Retinal pigment epithelial cell (primary cell): ENCODE measurements at regions not wholly inside any gene's neighbourhood (a gene's known extent, or its start where the extent isn't known, plus 50 kb on each side); places are given as distances from the start of the nearest gene placed in this dataset.

Experiments used
- DNase-seq: peaks from one replicate; pipeline ENCODE4 v3.0.0-alpha.2; 2010; ENCODE audit warnings: low read depth
- H3K4me3 ChIP-seq: 2 replicates; pipeline ENCODE4 v1.5.1; 2011; ENCODE audit warnings: mild to moderate bottlenecking, low read length, control low read depth, moderate library complexity
- CTCF ChIP-seq: conservative IDR thresholded peaks from 2 replicates; pipeline ENCODE4 v1.5.1; 2011; ENCODE audit warnings: low read depth, low read length, control low read depth, inconsistent platforms

- no peak overlapping the region for H3K4me3 ChIP-seq
- no peak for TF ChIP-seq CTCF
- no peak for DNase-seq
Measured at GRCh38 chr4:84419201-84419600, 79.9 kb downstream of the NKX6-1 start.

- DNase-seq = no peak
- no peak overlapping the region for H3K4me3 ChIP-seq
- TF ChIP-seq CTCF = no peak
Measured at GRCh38 chr4:84417997-84418709, 80.9 kb downstream of the NKX6-1 start.

GRCh38 chr4:84413976-84414375 lies 85.1 kb downstream of the NKX6-1 start:
- H3K4me3 ChIP-seq = no peak overlapping the region
- DNase-seq = no peak

GRCh38 chr4:84413480-84413879 lies 85.6 kb downstream of the NKX6-1 start:
- no peak for DNase-seq
- no peak for TF ChIP-seq CTCF
- no peak overlapping the region for H3K4me3 ChIP-seq

More at GRCh38 chr4:84413976-84414375, 85.1 kb downstream of the NKX6-1 start:
- no peak for TF ChIP-seq CTCF

DNA sequence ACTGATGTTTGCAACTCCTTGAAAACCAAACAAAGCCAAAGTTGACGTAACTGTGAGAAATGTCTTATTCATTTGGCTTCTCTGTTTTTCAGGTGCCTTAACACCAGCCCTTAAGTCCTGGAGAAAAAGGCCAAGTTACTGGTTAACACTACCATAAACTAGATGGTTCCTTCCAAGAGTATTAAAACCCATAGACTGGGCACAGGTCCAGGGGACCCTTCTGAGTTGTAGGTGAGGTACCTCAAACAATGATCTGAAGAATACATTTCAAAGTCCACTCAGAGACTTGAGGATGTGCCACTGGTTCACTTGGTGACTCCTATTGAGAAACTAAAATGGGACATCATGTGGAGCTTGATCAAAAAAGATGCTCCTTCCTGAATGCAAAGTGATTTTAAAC lies 87.0 kb downstream of the NKX6-1 start:
- no peak for DNase-seq
- H3K4me3 ChIP-seq = no peak overlapping the region
- no peak for TF ChIP-seq CTCF

DNA sequence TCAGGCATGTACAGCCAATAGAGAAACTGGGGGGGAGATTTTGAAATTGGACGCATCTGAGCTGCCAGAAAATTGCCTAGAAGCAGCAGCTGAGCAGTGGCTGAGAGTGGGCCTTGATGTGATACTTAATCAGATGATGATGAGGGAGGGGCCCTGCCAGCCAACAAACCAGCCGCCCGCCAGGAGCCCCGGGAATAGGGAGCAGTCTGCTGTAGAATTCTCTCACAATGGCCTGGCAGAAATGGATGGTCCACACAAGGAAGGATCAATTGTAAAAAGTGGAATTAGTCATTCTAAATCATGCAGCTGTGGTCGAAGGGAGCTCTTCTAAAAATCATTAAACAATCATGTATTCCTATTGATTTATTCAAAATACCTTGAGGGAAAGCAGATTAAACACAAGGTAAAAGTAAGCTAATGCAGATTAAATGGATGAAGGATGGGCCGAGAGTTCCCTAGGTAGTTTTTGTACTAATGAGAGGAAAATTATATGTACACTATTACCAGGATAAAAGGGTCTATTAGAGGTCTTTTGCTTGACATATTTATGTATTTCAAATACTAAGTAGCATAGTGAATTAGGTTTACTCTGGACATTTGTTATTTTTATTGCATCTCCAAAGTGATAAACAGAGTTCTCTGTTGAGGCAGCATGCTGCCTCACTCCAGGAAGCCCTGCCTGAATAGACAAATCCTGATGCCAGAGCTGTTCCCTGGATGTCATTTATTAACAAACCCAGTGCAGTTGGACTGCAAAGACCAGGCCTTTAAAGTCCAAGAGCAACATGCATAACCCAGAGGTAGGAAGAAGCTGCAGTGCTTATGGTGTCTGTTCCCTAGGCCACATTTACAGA lies 91.3 kb downstream of the NKX6-1 start:
- DNase-seq = no peak
- TF ChIP-seq CTCF = no peak
- no peak overlapping the region for H3K4me3 ChIP-seq
